ENCODE measurements at regions not wholly inside any gene's neighbourhood (a gene's known extent, or its start where the extent isn't known, plus 50 kb on each side); places are given as distances from the start of the nearest gene placed in this dataset.

GRCh38 chr2:163375070-163375469, 360.7 kb downstream of the FIGN start:
- Histone ChIP-seq H3K36me3 (replicated peaks in 1 of 2; ENCODE audit: control insufficient read depth in 2 of 2, insufficient read depth in 2 of 2, low read length in 2 of 2) (no peaks in the 10 kb centered on the region), H2BK5ac (ENCODE audit: low read length) (no peak overlapping the region), H3K4me3 (ENCODE audit: low read length in 2 of 2) (no peak overlapping the region), H4K91ac (ENCODE audit: low read depth, low read length, poor library complexity) (no peak overlapping the region), H2BK15ac (ENCODE audit: low read length) (no peak overlapping the region), H3K4me1 (ENCODE audit: control insufficient read depth in 2 of 2, insufficient read depth in 1 of 2, low read depth in 1 of 2, low read length in 2 of 2) (no peaks in the 10 kb centered on the region), H4K8ac (ENCODE audit: low read depth, low read length) (no peak overlapping the region), H2AK5ac (ENCODE audit: low read depth, low read length) (no peak overlapping the region), H2AFZ (ENCODE audit: low read length) (no peak overlapping the region), H3K9me3 (replicated peaks in 1 of 2; ENCODE audit: control insufficient read depth in 2 of 2, insufficient read depth in 1 of 2, low read depth in 1 of 2, low read length in 2 of 2) (peaks cover 0 to 2% of the 10 kb centered on the region in 2 donors), H3K27ac (replicated peaks; ENCODE audit: low read length) (no peak overlapping the region), H3K79me1 (ENCODE audit: low read depth, low read length) (no peaks in the 10 kb centered on the region), H3K9ac (ENCODE audit: low read depth, low read length, poor library complexity) (no peak overlapping the region), H3K4me2 (ENCODE audit: insufficient read depth, low read length, poor library complexity, severe bottlenecking) (no peak overlapping the region), H3K27me3 (ENCODE audit: control insufficient read depth in 3 of 3, insufficient read depth in 3 of 3, low read depth in 1 of 3, low read length in 3 of 3) (no peaks in the 10 kb centered on the region), H2BK120ac (ENCODE audit: low read depth, low read length) (no peak overlapping the region), H3K18ac (ENCODE audit: low read length) (no peak overlapping the region), H3K4ac (ENCODE audit: low read length) (no peak overlapping the region), H3K14ac (ENCODE audit: low read length) (no peak overlapping the region), H3K23ac (ENCODE audit: low read depth, low read length, poor library complexity) (no peak overlapping the region), H2BK12ac (ENCODE audit: low read length) (no peak overlapping the region)
- DNase-seq (ENCODE audit: low spot score), result no peak
- no CpG with 5 or more reads among the region's 2 CpGs for WGBS, 2 donors (ENCODE audit: extremely low coverage in 2 of 2, insufficient read length in 2 of 2, insufficient replicate concordance in 1 of 2)

GRCh38 chr2:163374282-163374681, 361.5 kb downstream of the FIGN start:
- no peak overlapping the region for H3K4me2 ChIP-seq (ENCODE audit: insufficient read depth, low read length, poor library complexity, severe bottlenecking)
- no peak overlapping the region for H2BK12ac ChIP-seq (ENCODE audit: low read length)
- H3K79me1 ChIP-seq (ENCODE audit: low read depth, low read length), result no peaks in the 10 kb centered on the region
- no peak overlapping the region for H3K27ac ChIP-seq (replicated peaks; ENCODE audit: low read length)
- DNase-seq (ENCODE audit: low spot score), result no peak
- no peak overlapping the region for H3K4me3 ChIP-seq (ENCODE audit: low read length in 2 of 2)
- H3K23ac ChIP-seq (ENCODE audit: low read depth, low read length, poor library complexity), result no peak overlapping the region
- H2BK5ac ChIP-seq (ENCODE audit: low read length), result no peak overlapping the region
- no peak overlapping the region for H4K8ac ChIP-seq (ENCODE audit: low read depth, low read length)
- H3K4me1 ChIP-seq (ENCODE audit: control insufficient read depth in 2 of 2, insufficient read depth in 1 of 2, low read depth in 1 of 2, low read length in 2 of 2), result no peaks in the 10 kb centered on the region
- no peaks in the 10 kb centered on the region for H3K36me3 ChIP-seq (replicated peaks in 1 of 2; ENCODE audit: control insufficient read depth in 2 of 2, insufficient read depth in 2 of 2, low read length in 2 of 2)
- H3K27me3 ChIP-seq (ENCODE audit: control insufficient read depth in 3 of 3, insufficient read depth in 3 of 3, low read depth in 1 of 3, low read length in 3 of 3), result no peaks in the 10 kb centered on the region
- H3K14ac ChIP-seq (ENCODE audit: low read length), result no peak overlapping the region
- H4K91ac ChIP-seq (ENCODE audit: low read depth, low read length, poor library complexity), result no peak overlapping the region
- WGBS, 2 donors (ENCODE audit: extremely low coverage in 2 of 2, insufficient read length in 2 of 2, insufficient replicate concordance in 1 of 2), result no CpG with 5 or more reads among the region's 3 CpGs
- H3K9ac ChIP-seq (ENCODE audit: low read depth, low read length, poor library complexity), result no peak overlapping the region
- no peak overlapping the region for H2BK120ac ChIP-seq (ENCODE audit: low read depth, low read length)
- no peak overlapping the region for H2BK15ac ChIP-seq (ENCODE audit: low read length)
- peaks cover 0 to 2% of the 10 kb centered on the region in 2 donors for H3K9me3 ChIP-seq (replicated peaks in 1 of 2; ENCODE audit: control insufficient read depth in 2 of 2, insufficient read depth in 1 of 2, low read depth in 1 of 2, low read length in 2 of 2)
- H3K18ac ChIP-seq (ENCODE audit: low read length), result no peak overlapping the region
- no peak overlapping the region for H2AFZ ChIP-seq (ENCODE audit: low read length)
- no peak overlapping the region for H3K4ac ChIP-seq (ENCODE audit: low read length)
- H2AK5ac ChIP-seq (ENCODE audit: low read depth, low read length), result no peak overlapping the region

GRCh38 chr2:163373496-163373895, 362.3 kb downstream of the FIGN start:
- H2AK5ac ChIP-seq (ENCODE audit: low read depth, low read length), result no peak overlapping the region
- H2BK5ac ChIP-seq (ENCODE audit: low read length), result no peak overlapping the region
- no peak overlapping the region for H3K18ac ChIP-seq (ENCODE audit: low read length)
- no peak overlapping the region for H3K27ac ChIP-seq (replicated peaks; ENCODE audit: low read length)
- H2AFZ ChIP-seq (ENCODE audit: low read length), result no peak overlapping the region
- H4K8ac ChIP-seq (ENCODE audit: low read depth, low read length), result no peak overlapping the region
- peaks cover 0 to 2% of the 10 kb centered on the region in 2 donors for H3K9me3 ChIP-seq (replicated peaks in 1 of 2; ENCODE audit: control insufficient read depth in 2 of 2, insufficient read depth in 1 of 2, low read depth in 1 of 2, low read length in 2 of 2)
- no peak overlapping the region for H3K4me2 ChIP-seq (ENCODE audit: insufficient read depth, low read length, poor library complexity, severe bottlenecking)
- H3K23ac ChIP-seq (ENCODE audit: low read depth, low read length, poor library complexity), result no peak overlapping the region
- no peak overlapping the region for H3K14ac ChIP-seq (ENCODE audit: low read length)
- WGBS, 2 donors (ENCODE audit: extremely low coverage in 2 of 2, insufficient read length in 2 of 2, insufficient replicate concordance in 1 of 2), result no CpG with 5 or more reads among the region's 1 CpG
- no peak for DNase-seq (ENCODE audit: low spot score)
- H3K4me3 ChIP-seq (ENCODE audit: low read length in 2 of 2), result no peak overlapping the region
- H3K36me3 ChIP-seq (replicated peaks in 1 of 2; ENCODE audit: control insufficient read depth in 2 of 2, insufficient read depth in 2 of 2, low read length in 2 of 2), result no peaks in the 10 kb centered on the region
- no peak overlapping the region for H2BK15ac ChIP-seq (ENCODE audit: low read length)
- no peak overlapping the region for H4K91ac ChIP-seq (ENCODE audit: low read depth, low read length, poor library complexity)
- no peak overlapping the region for H3K4ac ChIP-seq (ENCODE audit: low read length)
- H2BK12ac ChIP-seq (ENCODE audit: low read length), result no peak overlapping the region
- H3K4me1 ChIP-seq (ENCODE audit: control insufficient read depth in 2 of 2, insufficient read depth in 1 of 2, low read depth in 1 of 2, low read length in 2 of 2), result no peaks in the 10 kb centered on the region
- H3K27me3 ChIP-seq (ENCODE audit: control insufficient read depth in 3 of 3, insufficient read depth in 3 of 3, low read depth in 1 of 3, low read length in 3 of 3), result no peaks in the 10 kb centered on the region
- no peak overlapping the region for H2BK120ac ChIP-seq (ENCODE audit: low read depth, low read length)
- H3K79me1 ChIP-seq (ENCODE audit: low read depth, low read length), result no peaks in the 10 kb centered on the region
- no peak overlapping the region for H3K9ac ChIP-seq (ENCODE audit: low read depth, low read length, poor library complexity)

GRCh38 chr2:163370169-163370886, 365.5 kb downstream of the FIGN start:
- Histone ChIP-seq H2BK12ac (ENCODE audit: low read length) (no peak overlapping the region), H3K9me3 (replicated peaks in 1 of 2; ENCODE audit: control insufficient read depth in 2 of 2, insufficient read depth in 1 of 2, low read depth in 1 of 2, low read length in 2 of 2) (peaks cover 0 to 2% of the 10 kb centered on the region in 2 donors), H3K4me2 (ENCODE audit: insufficient read depth, low read length, poor library complexity, severe bottlenecking) (no peak overlapping the region), H2AK5ac (ENCODE audit: low read depth, low read length) (no peak overlapping the region), H2BK5ac (ENCODE audit: low read length) (no peak overlapping the region), H3K27ac (replicated peaks; ENCODE audit: low read length) (no peak overlapping the region), H3K18ac (ENCODE audit: low read length) (no peak overlapping the region), H2AFZ (ENCODE audit: low read length) (no peak overlapping the region), H4K8ac (ENCODE audit: low read depth, low read length) (no peak overlapping the region), H2BK120ac (ENCODE audit: low read depth, low read length) (no peak overlapping the region), H3K36me3 (replicated peaks in 1 of 2; ENCODE audit: control insufficient read depth in 2 of 2, insufficient read depth in 2 of 2, low read length in 2 of 2) (no peaks in the 10 kb centered on the region), H3K9ac (ENCODE audit: low read depth, low read length, poor library complexity) (no peak overlapping the region), H3K23ac (ENCODE audit: low read depth, low read length, poor library complexity) (no peak overlapping the region), H2BK15ac (ENCODE audit: low read length) (no peak overlapping the region), H3K4ac (ENCODE audit: low read length) (no peak overlapping the region), H3K4me3 (ENCODE audit: low read length in 2 of 2) (no peak overlapping the region), H3K79me1 (ENCODE audit: low read depth, low read length) (no peaks in the 10 kb centered on the region), H3K4me1 (ENCODE audit: control insufficient read depth in 2 of 2, insufficient read depth in 1 of 2, low read depth in 1 of 2, low read length in 2 of 2) (no peaks in the 10 kb centered on the region), H4K91ac (ENCODE audit: low read depth, low read length, poor library complexity) (no peak overlapping the region), H3K14ac (ENCODE audit: low read length) (no peak overlapping the region), H3K27me3 (ENCODE audit: control insufficient read depth in 3 of 3, insufficient read depth in 3 of 3, low read depth in 1 of 3, low read length in 3 of 3) (no peaks in the 10 kb centered on the region)
- WGBS, 2 donors (ENCODE audit: extremely low coverage in 2 of 2, insufficient read length in 2 of 2, insufficient replicate concordance in 1 of 2), result no CpG with 5 or more reads among the region's 4 CpGs
- no peak for DNase-seq (ENCODE audit: low spot score)
